ENCODE measurements at regions not wholly inside any gene's neighbourhood (a gene's known extent, or its start where the extent isn't known, plus 50 kb on each side); places are given as distances from the start of the nearest gene placed in this dataset.

DNA sequence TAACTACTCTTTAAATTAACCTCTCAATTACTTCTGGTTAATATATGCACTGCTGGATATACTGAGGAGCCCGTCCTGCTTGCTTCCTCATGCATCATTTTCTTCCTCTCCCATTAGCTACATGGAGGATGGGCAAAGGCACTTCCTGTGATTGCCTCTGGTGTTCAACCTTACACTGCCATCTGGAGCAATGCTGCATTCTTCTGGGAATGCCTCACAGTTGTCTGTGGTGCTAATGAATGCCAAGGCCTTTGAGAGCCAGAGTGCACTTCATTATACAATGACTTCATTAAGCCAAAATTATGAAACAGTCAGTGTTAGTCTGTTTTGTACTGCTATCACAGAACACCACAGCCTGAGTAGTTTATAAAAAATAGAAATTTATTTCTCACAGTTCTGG lies 134.8 kb upstream of the DOCK10 start:
- Histone ChIP-seq H3K27ac (ENCODE audit: low read depth, low read length, poor library complexity, severe bottlenecking) (no peak overlapping the region), H3K9me3 (ENCODE audit: low read length) (no peaks in the 10 kb centered on the region), H2AFZ (ENCODE audit: low read length) (no peak overlapping the region), H3K4me3 (ENCODE audit: low read depth, low read length, poor library complexity, severe bottlenecking) (no peak overlapping the region), H3K36me3 (ENCODE audit: insufficient read depth, low read length) (no peaks in the 10 kb centered on the region), H3K9me2 (ENCODE audit: low read depth, low read length) (no peaks in the 10 kb centered on the region), H4K20me1 (ENCODE audit: insufficient read depth, low read length) (no peaks in the 10 kb centered on the region), H3K27me3 (ENCODE audit: insufficient read depth, low read length) (no peaks in the 10 kb centered on the region), H3K9ac (ENCODE audit: low read length) (no peak overlapping the region), H3F3A (ENCODE audit: insufficient read depth, low read length) (no peaks in the 10 kb centered on the region), H3K4me2 (ENCODE audit: low read length) (no peak overlapping the region), H3K4me1 (ENCODE audit: insufficient read depth, low read length, severe bottlenecking) (no peaks in the 10 kb centered on the region), H3K79me2 (ENCODE audit: insufficient read depth, low read length) (no peaks in the 10 kb centered on the region)
- TF ChIP-seq EZH2 (IDR thresholded peaks at IDR 0.05; ENCODE audit: borderline replicate concordance, low read length) (no peak), CTCF (IDR thresholded peaks at IDR 0.05; ENCODE audit: low read length) (no peak)

DNA sequence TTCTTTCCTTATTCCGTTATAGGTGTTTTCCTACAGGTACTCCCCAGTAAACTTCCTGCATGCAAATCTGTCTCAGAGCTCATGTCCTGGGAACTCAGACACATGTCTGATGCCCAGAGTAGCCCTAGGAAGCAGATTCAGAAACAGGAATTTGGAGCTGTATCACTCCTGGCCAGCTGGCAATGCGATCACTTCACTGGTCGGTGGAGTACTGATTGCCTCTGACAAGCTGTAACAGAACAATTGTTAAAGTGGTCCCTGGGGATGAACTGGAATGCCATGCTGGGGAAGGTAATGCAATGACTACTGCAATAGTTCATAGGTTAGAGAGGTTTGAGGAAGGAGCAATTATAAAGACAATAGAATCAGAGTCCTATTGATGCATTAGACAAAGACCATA lies 131.6 kb upstream of the DOCK10 start:
- Histone ChIP-seq H3K4me2 (ENCODE audit: low read length) (no peak overlapping the region), H2AFZ (ENCODE audit: low read length) (no peak overlapping the region), H3F3A (ENCODE audit: insufficient read depth, low read length) (no peaks in the 10 kb centered on the region), H3K4me3 (ENCODE audit: low read depth, low read length, poor library complexity, severe bottlenecking) (no peak overlapping the region), H3K79me2 (ENCODE audit: insufficient read depth, low read length) (no peaks in the 10 kb centered on the region), H4K20me1 (ENCODE audit: insufficient read depth, low read length) (no peaks in the 10 kb centered on the region), H3K27me3 (ENCODE audit: insufficient read depth, low read length) (no peaks in the 10 kb centered on the region), H3K9me3 (ENCODE audit: low read length) (no peaks in the 10 kb centered on the region), H3K4me1 (ENCODE audit: insufficient read depth, low read length, severe bottlenecking) (no peaks in the 10 kb centered on the region), H3K9ac (ENCODE audit: low read length) (no peak overlapping the region), H3K9me2 (ENCODE audit: low read depth, low read length) (no peaks in the 10 kb centered on the region), H3K27ac (ENCODE audit: low read depth, low read length, poor library complexity, severe bottlenecking) (no peak overlapping the region), H3K36me3 (ENCODE audit: insufficient read depth, low read length) (no peaks in the 10 kb centered on the region)
- TF ChIP-seq EZH2 (IDR thresholded peaks at IDR 0.05; ENCODE audit: borderline replicate concordance, low read length): no peak
- TF ChIP-seq CTCF (IDR thresholded peaks at IDR 0.05; ENCODE audit: low read length): no peak

- Histone ChIP-seq H3K9ac (ENCODE audit: low read length) (no peak overlapping the region), H3K4me3 (ENCODE audit: low read depth, low read length, poor library complexity, severe bottlenecking) (no peak overlapping the region), H3K36me3 (ENCODE audit: insufficient read depth, low read length) (no peaks in the 10 kb centered on the region), H3K27ac (ENCODE audit: low read depth, low read length, poor library complexity, severe bottlenecking) (no peak overlapping the region), H3K4me1 (ENCODE audit: insufficient read depth, low read length, severe bottlenecking) (no peaks in the 10 kb centered on the region), H3K27me3 (ENCODE audit: insufficient read depth, low read length) (no peaks in the 10 kb centered on the region), H3K9me3 (ENCODE audit: low read length) (no peaks in the 10 kb centered on the region), H3F3A (ENCODE audit: insufficient read depth, low read length) (no peaks in the 10 kb centered on the region), H3K79me2 (ENCODE audit: insufficient read depth, low read length) (no peaks in the 10 kb centered on the region), H3K4me2 (ENCODE audit: low read length) (no peak overlapping the region), H2AFZ (ENCODE audit: low read length) (no peak overlapping the region), H3K9me2 (ENCODE audit: low read depth, low read length) (no peaks in the 10 kb centered on the region), H4K20me1 (ENCODE audit: insufficient read depth, low read length) (no peaks in the 10 kb centered on the region)
- TF ChIP-seq CTCF (IDR thresholded peaks at IDR 0.05; ENCODE audit: low read length): no peak
- no peak for TF ChIP-seq EZH2 (IDR thresholded peaks at IDR 0.05; ENCODE audit: borderline replicate concordance, low read length)
Measured at GRCh38 chr2:225171350-225171749, 129.1 kb upstream of the DOCK10 start.
